ENCODE measurements at regions not wholly inside any gene's neighbourhood (a gene's known extent, or its start where the extent isn't known, plus 50 kb on each side); places are given as distances from the start of the nearest gene placed in this dataset.
"Not testable (repeated sequence)": the region's sequence is repeated elsewhere in the genome, so short reads cannot be mapped to it uniquely, and the experiment has no call there.

- DNase-seq = no peak
These were observed 345.2 kb upstream of the RND3 start for GRCh38 chr2:150832686-150833085.

DNA sequence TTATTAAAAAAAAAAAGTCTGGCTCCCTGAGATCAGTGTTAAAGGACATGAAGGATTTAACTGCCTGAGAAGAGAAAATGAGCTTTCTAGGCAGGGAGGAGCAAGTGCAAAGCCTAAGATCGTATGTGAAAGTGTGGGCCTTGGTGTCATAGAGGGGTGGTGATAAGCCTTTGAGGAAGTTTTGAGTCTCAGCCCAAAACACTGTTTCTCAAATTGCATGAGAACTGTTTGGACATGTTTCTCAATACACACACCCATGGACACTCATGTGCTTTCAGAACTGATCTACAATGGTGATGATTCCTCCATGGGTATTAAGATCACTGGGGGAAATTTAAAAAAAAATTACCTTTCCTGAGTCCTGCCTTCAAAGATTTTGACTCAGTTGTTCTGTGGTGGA lies 336.7 kb upstream of the RND3 start:
- DNase-seq = no peak

DNA sequence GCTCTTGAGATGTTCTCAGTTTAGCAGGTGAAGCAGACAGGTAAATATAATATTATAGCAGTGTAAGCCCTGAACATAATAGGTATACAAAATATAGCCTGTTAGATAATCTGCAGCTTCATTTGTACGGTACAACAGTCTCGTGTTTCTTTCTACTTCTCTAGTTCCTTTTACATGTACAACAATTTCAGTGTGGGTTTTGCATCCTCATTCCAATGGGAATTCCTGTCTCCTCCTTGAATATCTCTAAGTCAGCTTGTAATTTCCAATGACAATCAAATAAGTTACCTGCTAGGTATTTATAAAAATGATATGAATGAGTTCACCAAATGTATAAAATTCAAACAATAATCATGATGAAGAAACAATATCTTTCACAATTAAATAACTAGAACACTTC lies 330.0 kb upstream of the RND3 start:
- DNase-seq = no peak

GRCh38 chr2:150812664-150813367 lies 325.3 kb upstream of the RND3 start:
- no peak for DNase-seq

DNA sequence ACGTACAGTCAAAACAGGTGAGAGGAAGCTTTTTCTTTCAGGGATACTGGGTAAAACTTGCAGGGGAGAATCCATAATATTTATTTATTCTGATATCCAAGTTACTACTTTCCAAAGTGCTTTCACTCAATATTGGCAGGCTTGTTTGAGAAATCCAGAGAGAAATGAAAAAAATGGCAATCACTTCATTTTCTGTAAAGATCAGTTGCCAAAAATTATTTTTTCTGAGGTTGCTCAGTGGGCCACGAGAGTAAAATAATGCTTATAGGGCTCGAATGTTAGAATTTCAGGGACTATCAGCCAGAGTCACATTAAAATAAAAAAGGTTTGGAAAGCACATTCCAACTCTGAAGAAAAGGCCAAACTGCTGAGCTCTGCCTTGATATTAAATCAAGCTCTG lies 324.6 kb upstream of the RND3 start:
- DNase-seq = no peak

DNA sequence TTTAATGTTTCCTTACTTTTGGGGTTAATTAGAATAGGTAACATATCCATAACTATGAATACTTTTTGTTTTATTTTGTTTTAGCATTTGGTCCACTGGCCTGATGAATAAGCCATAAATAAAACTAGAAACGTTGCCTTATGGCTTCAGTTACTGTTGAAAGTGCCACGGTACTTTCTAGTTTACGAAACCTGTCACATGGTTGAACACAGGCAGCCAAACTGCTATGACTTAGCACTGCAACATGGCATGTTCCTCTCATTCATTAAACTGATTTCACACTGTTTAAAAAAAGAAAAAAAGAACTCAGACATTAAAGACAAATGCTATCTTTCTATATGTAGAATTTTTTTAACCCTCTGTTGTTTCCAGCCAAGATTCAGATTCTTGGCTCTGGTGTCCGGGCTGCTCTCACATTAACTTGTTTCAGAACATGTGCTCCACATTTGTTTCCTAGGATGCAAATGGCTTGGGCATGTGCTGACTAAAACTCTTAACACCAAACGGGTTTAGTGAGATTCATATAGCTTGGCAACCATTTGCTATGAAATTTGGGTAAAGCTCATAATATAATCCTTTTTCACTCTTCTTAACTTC lies 323.9 kb upstream of the RND3 start:
- peak; percentile 24 for DNase-seq

DNA sequence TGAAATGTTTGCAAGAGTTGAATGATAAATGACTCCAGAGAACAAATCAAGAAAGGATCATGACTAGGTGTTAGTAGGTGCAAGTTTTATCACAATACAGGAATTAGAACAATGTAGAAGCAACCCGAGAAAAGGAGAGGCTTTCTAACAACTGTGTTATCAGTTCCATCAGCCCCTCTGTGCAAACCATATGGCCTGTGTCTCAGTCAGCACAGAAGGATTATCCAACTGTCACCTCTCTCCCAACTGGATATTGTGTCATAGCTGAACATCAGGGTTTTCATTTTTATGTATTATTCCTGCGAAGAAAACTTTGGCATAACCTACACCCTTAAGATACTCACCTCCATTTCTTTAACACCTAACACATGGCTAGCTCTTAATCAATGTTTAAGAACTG lies 321.6 kb upstream of the RND3 start:
- DNase-seq = no peak

DNA sequence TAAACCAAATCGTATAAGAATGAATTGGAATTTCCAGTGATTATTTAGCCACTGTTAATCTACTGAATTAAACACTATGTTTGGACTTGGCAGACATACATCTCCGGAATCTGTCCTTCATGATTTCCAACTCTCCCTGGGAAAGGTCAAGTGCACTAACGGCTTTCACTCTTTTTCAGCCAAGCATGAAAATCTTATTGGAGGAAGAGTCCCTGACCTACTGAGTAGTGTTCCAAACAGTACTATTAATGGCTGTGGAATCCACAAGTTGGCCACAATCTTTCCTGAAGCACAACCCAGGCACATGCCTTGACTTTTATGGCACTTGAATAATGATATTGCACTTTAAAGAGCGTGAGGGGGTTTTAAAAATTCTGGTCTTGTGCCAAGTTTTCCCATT lies 318.9 kb upstream of the RND3 start:
- peak; percentile 16 for DNase-seq

DNA sequence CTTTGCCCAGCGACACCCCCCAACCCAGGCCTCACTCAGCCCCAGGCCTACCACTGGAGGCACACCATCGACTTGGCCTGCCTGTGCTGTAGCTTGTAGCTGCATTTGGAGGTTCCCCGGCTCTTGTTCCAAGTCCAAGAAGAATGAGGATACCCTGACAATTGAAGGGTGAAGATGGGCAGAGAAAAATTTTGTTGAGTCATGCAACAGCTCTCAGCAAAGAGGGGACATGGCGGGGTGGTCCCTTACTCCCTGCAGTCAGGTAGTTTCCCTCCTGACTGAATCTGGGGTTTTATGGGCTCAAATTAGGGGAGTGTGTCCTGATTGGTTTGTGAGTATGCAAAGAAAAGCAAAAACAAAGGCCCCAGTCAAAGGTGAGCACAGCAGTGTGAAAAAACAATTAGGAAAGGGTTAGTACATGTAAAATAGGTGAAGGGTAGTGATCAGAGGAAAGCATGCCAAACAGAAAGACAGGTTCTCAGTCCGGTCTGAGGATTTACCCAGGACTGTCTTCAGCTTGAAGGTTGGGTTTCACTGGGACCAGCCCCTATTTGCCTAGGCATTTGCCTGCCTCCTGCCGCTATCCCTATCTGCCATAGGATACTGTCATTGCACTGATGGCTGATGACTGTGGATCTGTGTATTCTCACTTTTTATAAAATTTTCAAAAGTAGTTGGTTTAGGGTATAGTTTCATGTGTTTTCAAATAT lies 316.4 kb upstream of the RND3 start:
- no peak for DNase-seq

DNA sequence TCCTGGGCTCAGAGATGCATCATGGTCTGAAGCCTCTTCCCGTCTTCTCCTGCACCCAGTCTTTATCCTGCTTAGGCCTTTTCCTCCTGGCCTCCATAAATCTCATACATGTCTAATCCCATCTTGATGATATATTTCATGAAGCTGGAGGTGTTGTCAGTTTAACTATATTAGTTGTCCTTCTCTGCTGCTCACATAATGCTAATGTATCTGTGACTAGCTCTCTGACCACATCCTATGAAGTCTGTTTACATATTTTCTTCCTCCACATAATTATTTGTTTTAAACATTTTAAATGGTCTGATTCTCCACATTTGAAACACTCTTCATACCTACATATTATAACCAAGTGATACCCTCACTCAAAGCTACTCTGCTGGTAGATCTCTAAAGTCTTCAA lies 315.2 kb upstream of the RND3 start:
- peak; percentile 8 for DNase-seq

DNA sequence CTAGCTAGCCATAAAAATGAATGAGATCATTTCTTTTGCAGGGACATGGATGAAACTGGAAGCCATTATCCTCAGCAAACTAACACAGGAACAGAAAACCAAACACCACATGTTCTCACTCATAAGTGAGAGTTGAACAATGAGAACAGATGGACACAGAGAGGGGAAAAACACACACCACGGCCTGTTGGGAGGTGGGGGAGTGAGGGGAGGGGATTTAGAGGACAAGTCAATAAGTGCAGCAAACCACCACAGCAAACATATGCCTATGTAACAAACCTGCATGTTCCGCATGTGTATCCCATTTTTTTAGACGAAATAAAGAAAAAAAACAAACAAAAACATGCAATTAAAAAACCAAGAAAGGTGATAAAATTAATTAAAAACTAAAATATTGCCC lies 308.8 kb upstream of the RND3 start:
- DNase-seq = not testable (repeated sequence)

- DNase-seq = no peak
These were observed 305.4 kb upstream of the RND3 start for GRCh38 chr2:150792780-150793300.

- DNase-seq = no peak
These were observed 304.1 kb upstream of the RND3 start for GRCh38 chr2:150791567-150791966.

GRCh38 chr2:150789376-150789905 lies 302.0 kb upstream of the RND3 start:
- no peak for DNase-seq

DNA sequence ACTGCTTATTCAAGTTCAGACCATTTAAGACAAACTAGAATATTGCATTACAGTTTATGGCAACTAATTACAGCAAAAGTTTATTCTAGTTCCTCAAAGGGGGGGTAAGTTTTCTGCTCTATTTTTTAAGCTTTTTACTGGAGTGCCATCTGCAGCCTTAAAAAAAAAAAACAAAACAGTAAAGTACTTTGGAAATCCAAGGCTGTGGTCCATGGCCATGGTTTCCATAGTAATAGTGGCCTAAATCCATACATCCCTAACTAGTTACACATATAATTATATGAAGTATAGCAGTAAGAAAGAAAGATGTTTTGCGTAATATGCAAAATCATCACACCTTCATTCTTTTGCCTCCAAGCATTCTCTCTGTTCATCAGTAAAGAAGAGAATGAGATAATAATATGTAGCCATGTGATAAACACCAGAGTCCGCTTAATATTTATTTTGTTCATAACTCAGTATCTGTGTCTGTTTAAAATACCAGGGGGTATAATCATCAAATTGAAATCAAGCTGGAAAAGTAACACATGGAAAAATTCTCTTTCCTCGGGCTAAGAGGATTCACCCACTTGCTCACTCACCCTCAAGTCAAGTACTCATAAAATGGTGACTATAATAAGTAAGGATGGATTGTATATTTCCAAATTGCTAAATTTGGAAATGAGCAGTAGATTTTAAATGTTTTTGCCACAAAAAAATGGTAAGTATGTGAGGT lies 301.1 kb upstream of the RND3 start:
- DNase-seq = no peak

DNA sequence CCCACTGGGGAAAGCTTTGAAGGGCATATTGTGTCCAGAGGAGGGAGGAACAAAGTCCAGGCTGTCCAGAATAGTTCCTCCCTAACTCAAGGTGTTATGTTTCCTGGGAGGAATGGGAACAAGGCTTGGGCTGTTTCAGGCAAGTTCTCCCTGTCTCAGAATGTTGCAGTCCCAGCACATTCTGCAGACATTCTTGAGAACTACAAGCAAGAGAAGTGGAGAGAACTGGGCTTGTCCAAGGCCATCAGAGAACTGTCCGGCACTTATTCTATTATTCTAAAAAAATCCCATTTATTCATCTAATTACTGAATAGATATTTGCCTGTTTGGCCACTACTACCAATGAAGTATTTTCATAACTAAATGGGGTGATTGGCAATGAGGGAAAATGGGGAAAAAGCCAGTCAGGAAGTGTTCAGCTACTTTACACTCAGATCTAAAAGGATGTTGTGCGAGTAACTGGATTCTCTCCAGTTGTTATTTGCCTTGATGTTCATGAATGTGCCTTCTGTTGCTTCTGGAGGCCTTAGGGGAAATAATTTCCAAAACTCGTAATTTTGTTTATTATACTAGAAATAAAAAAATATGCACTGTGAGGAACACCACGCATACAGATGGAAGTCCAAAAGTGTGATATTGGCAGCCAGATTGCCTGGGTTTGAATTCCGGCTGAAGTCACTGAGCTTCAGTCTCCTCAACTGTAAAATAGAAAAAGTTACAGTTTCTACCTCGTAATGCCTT lies 300.1 kb upstream of the RND3 start:
- no peak for DNase-seq

- DNase-seq = no peak
These were observed 296.9 kb upstream of the RND3 start for GRCh38 chr2:150784389-150784788.

GRCh38 chr2:150783896-150784295 lies 296.4 kb upstream of the RND3 start:
- no peak for DNase-seq

- no peak for DNase-seq
These were observed 295.5 kb upstream of the RND3 start for GRCh38 chr2:150783015-150783414.

DNA sequence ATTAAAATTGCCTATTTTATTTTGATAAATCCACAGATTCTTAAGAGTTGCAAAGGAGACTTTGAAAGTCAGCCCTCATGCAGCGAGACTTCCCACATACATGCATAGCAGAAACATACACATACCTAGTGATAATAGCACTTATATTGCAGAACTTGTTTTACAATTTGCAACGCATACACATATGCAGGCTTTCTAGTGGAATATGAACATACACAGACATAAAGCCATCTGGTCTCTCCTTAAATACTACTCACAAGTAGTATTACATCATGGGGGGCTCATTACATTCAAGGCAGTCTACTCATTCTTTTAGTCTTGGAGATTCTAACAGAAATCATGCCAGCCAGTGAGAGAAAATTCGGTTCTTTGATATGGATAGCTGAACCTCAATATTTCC lies 295.1 kb upstream of the RND3 start:
- no peak for DNase-seq

DNA sequence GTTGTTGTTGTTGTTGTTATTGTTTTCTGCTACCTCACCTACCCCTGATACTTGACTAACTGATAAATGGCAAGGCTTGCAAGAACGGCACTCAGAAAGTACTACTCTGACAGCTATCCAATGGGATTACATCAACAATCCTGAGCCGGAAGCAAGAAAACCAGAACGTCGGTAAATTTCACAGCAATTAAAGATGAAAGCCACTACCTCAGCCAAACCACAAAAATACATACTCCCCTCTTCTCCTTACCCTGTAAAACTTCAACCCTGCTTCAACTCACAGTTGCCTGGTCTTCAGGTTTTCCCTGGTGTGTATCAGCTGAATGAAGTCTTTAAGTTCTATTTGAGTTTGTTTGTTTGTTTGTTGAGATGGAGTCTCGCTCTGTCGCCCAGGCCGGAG lies 293.7 kb upstream of the RND3 start:
- no peak for DNase-seq

DNA sequence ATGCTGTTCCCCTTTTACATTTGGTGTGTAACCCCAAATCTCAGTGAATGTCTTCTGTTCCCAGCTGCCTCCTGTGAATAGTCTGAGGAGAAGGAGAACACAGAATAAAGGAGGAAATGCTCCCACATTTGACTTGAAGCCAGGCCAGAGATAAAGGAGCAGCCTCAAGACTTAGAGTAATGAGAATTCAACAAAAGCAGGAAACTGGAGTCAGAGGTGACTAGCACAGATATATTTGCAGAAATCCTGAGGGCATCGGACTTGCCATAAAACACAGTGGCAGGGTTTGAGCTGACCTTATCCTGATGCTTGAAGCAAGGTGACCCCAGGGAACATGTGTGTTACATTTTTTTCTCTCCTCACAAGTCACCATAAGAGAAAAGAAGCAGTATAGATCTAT lies 291.4 kb upstream of the RND3 start:
- no peak for DNase-seq
